K562 (cell line): ENCODE measurements at regions not wholly inside any gene's neighbourhood (a gene's known extent, or its start where the extent isn't known, plus 50 kb on each side); places are given as distances from the start of the nearest gene placed in this dataset.

ENCODE experiments used
- ATAC-seq: fragments of 200-7000 bp; cut with Tn5 transposase; 3 replicates; pipeline ENCODE4 v1.9.1; 2020; ENCODE audit warnings: moderate library complexity
- BruUV-seq: library from RNA; stranded (reverse); fragments of 400-500 nt; replicated peaks from 2 replicates; lab custom pipeline; 2021; lab: Mats Ljungman, UMichigan
- CTCF ChIA-PET: fragments of 300-600 bp; formaldehyde crosslinking; extraction: SDS; loops from one replicate; lab custom pipeline; 2021; ENCODE audit warnings: low intra/inter-chr PET ratio; lab: Yijun Ruan, JAX
- POLR2A ChIA-PET: fragments of 300-600, 350-650 bp; sonication (Branson Sonifier 250); formaldehyde crosslinking; extraction: SDS; loops from one replicate; lab custom pipeline; 2021; ENCODE audit warnings: antibody characterized with exemption, inconsistent platforms; lab: Yijun Ruan, JAX
- DNase-seq, 4 experiments: peaks; one replicate each; pipeline versions ENCODE4 v3.0.0 to v3.0.0-alpha.2; 2011 to 2018; ENCODE audit warnings: low spot score in 3 of 4, mixed read lengths in 3 of 4; ENCODE audit errors: extremely low read depth in 1 of 4
- FAIRE-seq: peaks from 2 replicates; lab custom pipeline; 2011; peaks lifted over from hg19 to GRCh38; lab: Jason Lieb, UNC
- H2AFZ ChIP-seq: 2 replicates; pipeline ENCODE4 v1.6.0; 2011; ENCODE audit warnings: low read depth, low read length, control low read depth, inconsistent platforms
- H3K27ac ChIP-seq: fragments of 200-600 bp; 3 replicates; pipeline ENCODE4 v1.8.0; 2011; ENCODE audit warnings: low read depth, mild to moderate bottlenecking, control low read depth, inconsistent platforms, low read length, moderate library complexity, mixed read lengths; ENCODE audit errors: extremely low read depth
- H3K27me3 ChIP-seq, 2 experiments: fragments of 300-600 bp in 1 of 2; 2 replicates in 1 of 2; 3 replicates in 1 of 2; pipeline versions ENCODE4 v1.6.0 to v1.8.0; 2011; ENCODE audit warnings: inconsistent platforms in 2 of 2, low read length in 2 of 2, mild to moderate bottlenecking in 1 of 2, mixed read lengths in 1 of 2, moderate library complexity in 1 of 2; ENCODE audit not compliant: control insufficient read depth in 2 of 2, insufficient read depth in 2 of 2
- H3K36me3 ChIP-seq: fragments of 300-600 bp; 3 replicates; pipeline ENCODE4 v1.8.0; 2011; ENCODE audit warnings: mild to moderate bottlenecking, low read length, inconsistent platforms; ENCODE audit not compliant: control insufficient read depth, insufficient read depth
- H3K4me1 ChIP-seq, 2 experiments: fragments of 200-600 bp in 1 of 2; replicated peaks in 1 of 2; 2 replicates in 1 of 2; 3 replicates in 1 of 2; pipeline versions ENCODE4 v1.5.1 to v1.8.0; 2011; ENCODE audit warnings: inconsistent platforms in 2 of 2, low read length in 2 of 2, mild to moderate bottlenecking in 1 of 2, mixed read lengths in 1 of 2, moderate library complexity in 1 of 2; ENCODE audit not compliant: control insufficient read depth in 2 of 2, insufficient read depth in 2 of 2
- H3K4me2 ChIP-seq: 2 replicates; pipeline ENCODE4 v1.6.1; 2011; ENCODE audit warnings: low read length, control low read depth, inconsistent platforms, mixed read lengths; ENCODE audit not compliant: insufficient read depth
- H3K4me3 ChIP-seq: fragments of 200-600 bp; sonication (generic), shearing (Covaris generic); 2 replicates; pipeline ENCODE4 v1.5.1; 2016; ENCODE audit warnings: control low read depth, inconsistent platforms
- H3K79me2 ChIP-seq: fragments of 200-600 bp; 3 replicates; pipeline ENCODE4 v1.8.0; 2011; ENCODE audit warnings: low read length, inconsistent platforms; ENCODE audit not compliant: control insufficient read depth, insufficient read depth
- H3K9ac ChIP-seq, 2 experiments: 2 replicates each; pipeline versions ENCODE4 v1.6.0 to v1.6.1; 2011; ENCODE audit warnings: low read depth in 2 of 2, low read length in 2 of 2, control low read depth in 1 of 2, inconsistent platforms in 1 of 2, mild to moderate bottlenecking in 1 of 2, mixed read lengths in 1 of 2; ENCODE audit not compliant: insufficient read depth in 1 of 2
- H3K9me1 ChIP-seq: one replicate; pipeline ENCODE4 v1.6.0; 2011; ENCODE audit warnings: inconsistent platforms, mild to moderate bottlenecking, low read length, moderate library complexity; ENCODE audit not compliant: control insufficient read depth, insufficient read depth
- H3K9me3 ChIP-seq: replicated peaks from 2 replicates; pipeline ENCODE4 v1.5.1; 2011; ENCODE audit warnings: low read depth, low read length, inconsistent platforms; ENCODE audit not compliant: control insufficient read depth, insufficient read depth
- H4K20me1 ChIP-seq: replicated peaks from 2 replicates; pipeline ENCODE4 v1.6.1; 2011; ENCODE audit warnings: low read length, inconsistent platforms, mixed read lengths; ENCODE audit not compliant: control insufficient read depth, insufficient read depth
- CBFA2T2 ChIP-seq: fragments of 450-650 bp; conservative IDR thresholded peaks from 2 replicates; pipeline ENCODE4 v1.6.1; 2017; ENCODE audit warnings: mild to moderate bottlenecking
- CBFA2T3 ChIP-seq: fragments of 450-650 bp; IDR thresholded peaks from 2 replicates; pipeline ENCODE4 v1.6.1; 2017
- CHD4 ChIP-seq: fragments of 200-600 bp; sonication (generic); IDR thresholded peaks from 3 replicates; pipeline ENCODE4 v1.6.1; 2012; ENCODE audit warnings: low read depth, mild to moderate bottlenecking, mixed read lengths, low read length, inconsistent platforms; ENCODE audit not compliant: insufficient read depth, insufficient replicate concordance, poor library complexity, severe bottlenecking
- DPF2 ChIP-seq: fragments of 450-650 bp; IDR thresholded peaks from 2 replicates; pipeline ENCODE4 v1.6.1; 2016
- HINFP ChIP-seq: fragments of 450-650 bp; conservative IDR thresholded peaks from 2 replicates; pipeline ENCODE4 v1.6.1; 2016; ENCODE audit warnings: missing genetic modification characterization, low read depth, mild to moderate bottlenecking, control low read depth, missing compliant biosample characterization
- JUND ChIP-seq, 2 experiments: IDR thresholded peaks; 2 replicates in 1 of 2; 3 replicates in 1 of 2; pipeline ENCODE4 v1.6.1; 2011; ENCODE audit warnings: borderline replicate concordance in 2 of 2, low read depth in 2 of 2, low read length in 2 of 2, improper control_type of control experiment in 1 of 2, missing biosample characterization in 1 of 2, missing genetic modification characterization in 1 of 2, missing genetic modification reagents in 1 of 2
- MEIS2 ChIP-seq: fragments of 450-650 bp; IDR thresholded peaks from 2 replicates; pipeline ENCODE4 v1.6.1; 2014; ENCODE audit warnings: mild to moderate bottlenecking; ENCODE audit not compliant: partially characterized antibody
- MTF1 ChIP-seq: fragments of 250-450 bp; sonication (Bioruptor Pico); IDR thresholded peaks from 2 replicates; pipeline ENCODE4 v1.9.0; 2021; ENCODE audit warnings: moderate library complexity, mild to moderate bottlenecking, inconsistent platforms, borderline replicate concordance
- NFE2 ChIP-seq: IDR thresholded peaks from 2 replicates; pipeline ENCODE4 v1.6.1; 2014; ENCODE audit warnings: antibody characterized with exemption, low read depth
- RAD21 ChIP-seq, 2 experiments: fragments of 250-450 bp in 1 of 2; fragments of 450-650 bp in 1 of 2; sonication (Bioruptor Pico) in 1 of 2; formaldehyde crosslinking in 1 of 2; IDR thresholded peaks in 1 of 2; conservative IDR thresholded peaks in 1 of 2; 2 replicates each; pipeline versions ENCODE4 v1.4.0 to v1.8.0; 2020 to 2022; ENCODE audit warnings: mild to moderate bottlenecking in 2 of 2, moderate library complexity in 1 of 2
- SMARCA4 ChIP-seq: fragments of 450-650 bp; IDR thresholded peaks from 2 replicates; pipeline ENCODE4 v1.6.1; 2016
- SMARCB1 ChIP-seq: IDR thresholded peaks from 2 replicates; pipeline ENCODE4 v1.6.1; 2011; ENCODE audit warnings: improper control_type of control experiment, low read depth; ENCODE audit not compliant: insufficient read length
- SMARCE1 ChIP-seq: fragments of 450-650 bp; IDR thresholded peaks from 2 replicates; pipeline ENCODE4 v1.7.1; 2016; ENCODE audit warnings: mild to moderate bottlenecking
- TAL1 ChIP-seq: fragments of 450-650 bp; IDR thresholded peaks from 2 replicates; pipeline ENCODE4 v1.6.1; 2016; ENCODE audit warnings: mild to moderate bottlenecking
- TCF3 ChIP-seq: sonication (generic); formaldehyde crosslinking; IDR thresholded peaks from 2 replicates; pipeline ENCODE4 v1.4.0; 2020; ENCODE audit warnings: mild to moderate bottlenecking, missing genetic modification reagents
- TEAD4 ChIP-seq, 2 experiments: sonication (generic) in 1 of 2; formaldehyde crosslinking in 1 of 2; IDR thresholded peaks; 2 replicates each; pipeline versions ENCODE4 v1.6.1 to v1.8.0; 2012 to 2022; ENCODE audit warnings: borderline replicate concordance in 1 of 2, inconsistent platforms in 1 of 2, low read length in 1 of 2, mild to moderate bottlenecking in 1 of 2, missing genetic modification reagents in 1 of 2
- ZFP30 ChIP-seq: fragments of 250-450 bp; sonication (Bioruptor Pico); IDR thresholded peaks from 2 replicates; pipeline ENCODE4 v1.8.0; 2022; ENCODE audit warnings: moderate library complexity, mild to moderate bottlenecking, inconsistent platforms, borderline replicate concordance
- ZNF165 ChIP-seq: fragments of 250-450 bp; sonication (Bioruptor Pico); IDR thresholded peaks from 2 replicates; pipeline ENCODE4 v1.4.0; 2020; ENCODE audit warnings: borderline replicate concordance
- ZNF444 ChIP-seq: fragments of 250-450 bp; sonication (Bioruptor Pico); IDR thresholded peaks from 2 replicates; pipeline ENCODE4 v1.4.0; 2020; ENCODE audit warnings: mild to moderate bottlenecking, moderate library complexity
- ZNF584 ChIP-seq: fragments of 200-800 bp; sonication (Bioruptor generic); IDR thresholded peaks from 2 replicates; pipeline ENCODE4 v1.6.1; 2016; ENCODE audit warnings: low read depth, mild to moderate bottlenecking, missing genetic modification characterization, missing compliant biosample characterization
- WGBS: fragments of 100-300 bp; shearing (Covaris generic); methylation state at CpG from one replicate; pipeline ENCODE4 v1.1.6; 2016; ENCODE audit warnings: low coverage, mixed read lengths; ENCODE audit not compliant: insufficient coverage; ENCODE audit errors: missing lambda C conversion rate; 5-methylcytosine and 5-hydroxymethylcytosine counted together
- in situ Hi-C: fragments of 300-500 bp; cut with MboI; formaldehyde crosslinking; loops from 4 replicates; pipeline ENCODE4 v1.15.0; 2018; ENCODE audit warnings: inconsistent platforms, mixed read lengths
- intact Hi-C: fragments of 100-400 bp; cut with micrococcal nuclease; formaldehyde crosslinking; loops from 2 replicates; pipeline ENCODE4 v1.14.2; 2022

- TF ChIP-seq NFE2 (peak; percentile 40; the same call in 1 of the 2 replicates), ZNF444 (CRISPR knock-in tag) (no peak), ZNF165 (CRISPR knock-in tag) (no peak), ZFP30 (CRISPR knock-in tag) (no peak), MTF1 (CRISPR knock-in tag) (no peak), CBFA2T3 (peak; percentile 47), TAL1 (peak; percentile 52), HINFP (tag) (no peak)
Measured at GRCh38 chr13:60229708-60230272, 66.1 kb upstream of the DIAPH3 start (continued).

- Histone ChIP-seq H3K36me3 (no peaks in the 10 kb centered on the region), H3K27me3 (no peaks in the 10 kb centered on the region), H3K4me1 (peaks cover 2 to 32% of the 10 kb centered on the region in 2 experiments; a peak in 3 of 5 replicates), H3K27ac (peak overlapping the region; percentile 18; the same call in 2 of the 3 replicates), H3K79me2 (no peaks in the 10 kb centered on the region), H3K9ac (peak overlapping the region in 1 of 2 experiments; percentile 32; a peak in 1 of 4 replicates), H3K4me3 (no peak overlapping the region), H4K20me1 (no peaks in the 10 kb centered on the region), H3K9me1 (no peaks in the 10 kb centered on the region), H3K9me3 (no peaks in the 10 kb centered on the region), H2AFZ (peak overlapping the region; percentile 36; the same call in 1 of the 2 replicates), H3K4me2 (peak overlapping the region; percentile 56)
- ChIA-PET CTCF (no interaction called here), POLR2A (interaction anchor here (1.5 kb wide), 1 partner anchor 16 kb away, joined by 4 read pairs; no protein-coding TSS in a partner anchor)
- DNase-seq = peak; percentile 8 to 63 (median 22)
- intact Hi-C loops (no loop called here), in situ Hi-C loops (no loop called here)
- FAIRE-seq = peak; percentile 63
- BruUV-seq = no TSS peak
- 2% methylated on average over 3 of the region's 3 CpGs for WGBS
- ATAC-seq = peak; percentile 71
- no peak for TF ChIP-seq ZNF584 (CRISPR knock-in tag)
- TF ChIP-seq MEIS2 = peak; percentile 77
- 0 out of 2 replicates have a peak, but pooled peaks have one; percentile 3 for TF ChIP-seq JUND (IDR thresholded peaks at IDR 0.05; ENCODE audit: borderline replicate concordance, low read depth, low read length)
- TF ChIP-seq JUND (tag; IDR thresholded peaks at IDR 0.05; ENCODE audit: borderline replicate concordance, low read depth, low read length) = no peak; the same call in 2 of the 3 replicates
- TF ChIP-seq TCF3 (CRISPR knock-in tag) = peak; percentile 30; the same call in 1 of the 2 replicates
- peak; percentile 62 for TF ChIP-seq TEAD4 (IDR thresholded peaks at IDR 0.05; ENCODE audit: low read length)
- no peak for TF ChIP-seq TEAD4 (CRISPR knock-in tag; IDR thresholded peaks at IDR 0.05; ENCODE audit: borderline replicate concordance)
- peak; percentile 49 for TF ChIP-seq SMARCA4
- 0 out of 2 replicates have a peak, but pooled peaks have one; percentile 17 for TF ChIP-seq SMARCE1
- no peak for TF ChIP-seq CHD4
- TF ChIP-seq CBFA2T2 = peak; percentile 36; the same call in 1 of the 2 replicates
- no peak for TF ChIP-seq SMARCB1
- no peak for TF ChIP-seq RAD21 (CRISPR knock-in tag; conservative IDR thresholded peaks at IDR 0.05 in 1 of 2, IDR thresholded peaks at IDR 0.05 in 1 of 2)
- peak; percentile 54; the same call in 1 of the 2 replicates for TF ChIP-seq DPF2
Measured at GRCh38 chr13:60230593-60230992, 66.9 kb upstream of the DIAPH3 start.
